OCI-LY7 (cell line): ENCODE measurements at regions not wholly inside any gene's neighbourhood (a gene's known extent, or its start where the extent isn't known, plus 50 kb on each side); places are given as distances from the start of the nearest gene placed in this dataset.

Source experiments
- BruUV-seq: library from RNA; stranded (reverse); fragments of 400-500 nt; replicated peaks from 2 replicates; lab custom pipeline; 2021; lab: Mats Ljungman, UMichigan
- CTCF ChIA-PET: fragments of 300-600 bp; sonication (Branson Sonifier 250); formaldehyde crosslinking; loops from one replicate; lab custom pipeline; 2022; ENCODE audit warnings: antibody characterized with exemption; ENCODE audit not compliant: unreplicated experiment; lab: Charles Lee
- POLR2A ChIA-PET: fragments of 300-600 bp; sonication (Branson Sonifier 250); formaldehyde crosslinking; loops from one replicate; lab custom pipeline; 2022; ENCODE audit warnings: antibody characterized with exemption; lab: Charles Lee
- DNase-seq: peaks from one replicate; pipeline ENCODE4 v3.0.0-alpha.2; 2015; ENCODE audit warnings: low spot score
- H2AFZ ChIP-seq: fragments of 200-600 bp; sonication (generic), shearing (Covaris generic); 2 replicates; pipeline ENCODE4 v1.6.1; 2014; ENCODE audit warnings: mild to moderate bottlenecking, antibody characterized with exemption, low read length, moderate library complexity
- H3K27ac ChIP-seq: fragments of 200-600 bp; sonication (generic); 2 replicates; pipeline ENCODE4 v1.5.1; 2014; ENCODE audit warnings: mixed run types, low read depth, mild to moderate bottlenecking, moderate library complexity, low read length, inconsistent platforms; ENCODE audit not compliant: poor library complexity, severe bottlenecking
- H3K36me3 ChIP-seq: fragments of 200-600 bp; sonication (generic); 2 replicates; pipeline ENCODE4 v1.6.1; 2014; ENCODE audit warnings: mild to moderate bottlenecking, antibody characterized with exemption, low read length, moderate library complexity, mixed read lengths; ENCODE audit not compliant: insufficient read depth
- H3K4me1 ChIP-seq: fragments of 200-600 bp; sonication (generic); 2 replicates; pipeline ENCODE4 v1.5.1; 2014; ENCODE audit warnings: mild to moderate bottlenecking, low read length; ENCODE audit not compliant: insufficient read depth, poor library complexity, severe bottlenecking
- H3K4me2 ChIP-seq: fragments of 200-600 bp; sonication (generic); 2 replicates; pipeline ENCODE4 v1.6.1; 2014; ENCODE audit warnings: mild to moderate bottlenecking, low read length
- H3K4me3 ChIP-seq: fragments of 200-600 bp; sonication (generic); 2 replicates; pipeline ENCODE4 v1.5.1; 2014; ENCODE audit warnings: mild to moderate bottlenecking, low read depth, low read length; ENCODE audit not compliant: poor library complexity, severe bottlenecking
- H3K79me2 ChIP-seq: fragments of 200-600 bp; sonication (generic); 2 replicates; pipeline ENCODE4 v1.6.1; 2016; ENCODE audit warnings: low read depth, mild to moderate bottlenecking, low read length, moderate library complexity, mixed read lengths; ENCODE audit not compliant: insufficient read depth
- H3K9me2 ChIP-seq: fragments of 200-600 bp; sonication (generic); 2 replicates; pipeline ENCODE4 v1.6.1; 2016; ENCODE audit warnings: mild to moderate bottlenecking, low read length, mixed read lengths; ENCODE audit not compliant: insufficient read depth
- H3K9me3 ChIP-seq: fragments of 200-600 bp; sonication (generic); 2 replicates; pipeline ENCODE4 v1.6.1; 2014; ENCODE audit warnings: mild to moderate bottlenecking, mixed run types, low read length, mixed read lengths
- H4K20me1 ChIP-seq: fragments of 200-600 bp; sonication (generic); 2 replicates; pipeline ENCODE4 v1.6.1; 2014; ENCODE audit warnings: mild to moderate bottlenecking, antibody characterized with exemption, low read length, moderate library complexity, mixed read lengths; ENCODE audit not compliant: insufficient read depth
- CTCF ChIP-seq: fragments of 200-600 bp; sonication (generic); conservative IDR thresholded peaks from 2 replicates; pipeline ENCODE4 v1.5.1; 2014; ENCODE audit warnings: mild to moderate bottlenecking, antibody characterized with exemption, low read length, moderate library complexity, mixed read lengths
- EZH2phosphoT487 ChIP-seq: fragments of 200-600 bp; sonication (generic); IDR thresholded peaks from 2 replicates; pipeline ENCODE4 v1.6.1; 2018; ENCODE audit warnings: low read depth, borderline replicate concordance, mild to moderate bottlenecking, mixed run types, antibody characterized with exemption, low read length, moderate library complexity, mixed read lengths
- intact Hi-C: fragments of 100-400 bp; cut with micrococcal nuclease; formaldehyde crosslinking; loops from one replicate; pipeline ENCODE4 v1.10.0; 2022; ENCODE audit not compliant: unreplicated experiment

- Histone ChIP-seq H3K4me2 (no peak overlapping the region), H4K20me1 (no peaks in the 10 kb centered on the region), H3K9me3 (no peaks in the 10 kb centered on the region), H3K9me2 (no peaks in the 10 kb centered on the region), H2AFZ (no peak overlapping the region), H3K4me3 (no peak overlapping the region), H3K79me2 (no peaks in the 10 kb centered on the region), H3K36me3 (no peaks in the 10 kb centered on the region), H3K27ac (no peak overlapping the region), H3K4me1 (no peaks in the 10 kb centered on the region)
- intact Hi-C loops: no loop called here
- POLR2A ChIA-PET: interaction anchor here (0.6 kb wide), 1 partner anchor 647 kb away, joined by 3 read pairs; no protein-coding TSS in a partner anchor
- TF ChIP-seq EZH2phosphoT487: no peak
- TF ChIP-seq CTCF: no peak
- no peak for DNase-seq
- CTCF ChIA-PET: no interaction called here
- BruUV-seq: no TSS peak
These were observed 195.3 kb upstream of the AHR start for GRCh38 chr7:17103170-17103569.

- H3K27ac ChIP-seq: no peak overlapping the region
- no peaks in the 10 kb centered on the region for H3K4me1 ChIP-seq
- no peak for DNase-seq
- ChIA-PET CTCF (no interaction called here), POLR2A (no interaction called here)
- no peak overlapping the region for H3K4me3 ChIP-seq
- no peaks in the 10 kb centered on the region for H3K36me3 ChIP-seq
- no peak overlapping the region for H3K4me2 ChIP-seq
- TF ChIP-seq EZH2phosphoT487 (no peak), CTCF (no peak)
- intact Hi-C loops: no loop called here
- no peaks in the 10 kb centered on the region for H3K9me3 ChIP-seq
- no peaks in the 10 kb centered on the region for H3K79me2 ChIP-seq
- H4K20me1 ChIP-seq: no peaks in the 10 kb centered on the region
- no TSS peak for BruUV-seq
- H3K9me2 ChIP-seq: no peaks in the 10 kb centered on the region
- H2AFZ ChIP-seq: no peak overlapping the region
These were observed 194.5 kb upstream of the AHR start for GRCh38 chr7:17103984-17104383.

DNA sequence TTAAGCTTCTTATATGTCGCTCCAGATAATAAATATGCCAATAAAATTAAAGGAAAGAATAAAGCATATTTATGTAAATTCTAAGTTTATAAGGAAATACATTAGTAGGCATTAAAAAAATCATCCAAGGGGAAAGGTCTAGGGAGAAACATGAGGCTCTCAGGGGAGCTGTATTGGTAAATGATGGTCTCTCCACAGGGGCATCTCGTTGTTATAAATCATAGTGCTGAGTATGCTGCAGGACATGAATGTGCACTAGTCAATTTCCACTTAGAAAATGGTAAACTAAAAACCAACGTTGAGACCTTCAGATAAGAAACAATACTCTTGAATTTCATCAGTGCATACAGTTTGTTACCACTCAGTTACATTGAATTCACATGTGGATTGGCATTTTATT is 194.0 kb upstream of the AHR start:
- H3K4me1 ChIP-seq: no peaks in the 10 kb centered on the region
- H3K9me3 ChIP-seq: no peaks in the 10 kb centered on the region
- DNase-seq: no peak
- H3K4me3 ChIP-seq: no peak overlapping the region
- no TSS peak for BruUV-seq
- TF ChIP-seq EZH2phosphoT487: no peak
- TF ChIP-seq CTCF: no peak
- H3K36me3 ChIP-seq: no peaks in the 10 kb centered on the region
- intact Hi-C loops: no loop called here
- ChIA-PET CTCF (no interaction called here), POLR2A (no interaction called here)
- H3K9me2 ChIP-seq: no peaks in the 10 kb centered on the region
- no peak overlapping the region for H3K4me2 ChIP-seq
- H4K20me1 ChIP-seq: no peaks in the 10 kb centered on the region
- H2AFZ ChIP-seq: no peak overlapping the region
- no peaks in the 10 kb centered on the region for H3K79me2 ChIP-seq
- no peak overlapping the region for H3K27ac ChIP-seq
